ENCODE measurements at regions not wholly inside any gene's neighbourhood (a gene's known extent, or its start where the extent isn't known, plus 50 kb on each side); places are given as distances from the start of the nearest gene placed in this dataset.

DNA sequence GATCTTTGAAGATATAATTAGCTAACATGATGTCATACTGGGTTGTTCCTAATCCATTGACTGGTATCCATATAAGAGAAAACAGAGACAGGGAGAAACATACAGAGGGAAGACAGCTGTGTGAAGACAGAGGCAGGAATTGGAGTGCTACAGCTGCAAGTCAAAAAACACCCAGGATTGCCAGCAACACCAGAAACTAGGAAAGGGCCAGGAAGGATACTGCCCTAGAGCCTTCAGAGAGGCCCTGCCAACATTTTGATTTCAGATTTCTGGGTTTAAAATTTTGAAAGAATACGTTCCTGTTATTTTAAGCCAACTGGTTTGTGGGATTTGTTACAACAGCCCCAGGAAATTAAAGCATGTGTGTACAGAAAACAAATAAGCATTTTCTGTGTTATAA, 473.7 kb upstream of the FLRT2 start:
- Histone ChIP-seq H3K27ac (replicated peaks) (no peak overlapping the region), H3K27me3 (ENCODE audit: insufficient read depth, poor library complexity, severe bottlenecking) (no peaks in the 10 kb centered on the region), H3K4me3 (replicated peaks; ENCODE audit: insufficient read depth, low read length) (no peak overlapping the region)
- TF ChIP-seq, protein P1, sequence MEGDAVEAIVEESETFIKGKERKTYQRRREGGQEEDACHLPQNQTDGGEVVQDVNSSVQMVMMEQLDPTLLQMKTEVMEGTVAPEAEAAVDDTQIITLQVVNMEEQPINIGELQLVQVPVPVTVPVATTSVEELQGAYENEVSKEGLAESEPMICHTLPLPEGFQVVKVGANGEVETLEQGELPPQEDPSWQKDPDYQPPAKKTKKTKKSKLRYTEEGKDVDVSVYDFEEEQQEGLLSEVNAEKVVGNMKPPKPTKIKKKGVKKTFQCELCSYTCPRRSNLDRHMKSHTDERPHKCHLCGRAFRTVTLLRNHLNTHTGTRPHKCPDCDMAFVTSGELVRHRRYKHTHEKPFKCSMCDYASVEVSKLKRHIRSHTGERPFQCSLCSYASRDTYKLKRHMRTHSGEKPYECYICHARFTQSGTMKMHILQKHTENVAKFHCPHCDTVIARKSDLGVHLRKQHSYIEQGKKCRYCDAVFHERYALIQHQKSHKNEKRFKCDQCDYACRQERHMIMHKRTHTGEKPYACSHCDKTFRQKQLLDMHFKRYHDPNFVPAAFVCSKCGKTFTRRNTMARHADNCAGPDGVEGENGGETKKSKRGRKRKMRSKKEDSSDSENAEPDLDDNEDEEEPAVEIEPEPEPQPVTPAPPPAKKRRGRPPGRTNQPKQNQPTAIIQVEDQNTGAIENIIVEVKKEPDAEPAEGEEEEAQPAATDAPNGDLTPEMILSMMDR (IDR thresholded peaks at IDR 0.05; ENCODE audit: insufficient read depth, low read length) = no peak
- TF ChIP-seq SPI1 (IDR thresholded peaks at IDR 0.05; ENCODE audit: borderline replicate concordance, low read depth) (no peak), GABPA (IDR thresholded peaks at IDR 0.05; ENCODE audit: low read depth) (no peak), POLR2AphosphoS5 (IDR thresholded peaks at IDR 0.05; ENCODE audit: low read depth) (no peak)
- TF ChIP-seq, protein P2, sequence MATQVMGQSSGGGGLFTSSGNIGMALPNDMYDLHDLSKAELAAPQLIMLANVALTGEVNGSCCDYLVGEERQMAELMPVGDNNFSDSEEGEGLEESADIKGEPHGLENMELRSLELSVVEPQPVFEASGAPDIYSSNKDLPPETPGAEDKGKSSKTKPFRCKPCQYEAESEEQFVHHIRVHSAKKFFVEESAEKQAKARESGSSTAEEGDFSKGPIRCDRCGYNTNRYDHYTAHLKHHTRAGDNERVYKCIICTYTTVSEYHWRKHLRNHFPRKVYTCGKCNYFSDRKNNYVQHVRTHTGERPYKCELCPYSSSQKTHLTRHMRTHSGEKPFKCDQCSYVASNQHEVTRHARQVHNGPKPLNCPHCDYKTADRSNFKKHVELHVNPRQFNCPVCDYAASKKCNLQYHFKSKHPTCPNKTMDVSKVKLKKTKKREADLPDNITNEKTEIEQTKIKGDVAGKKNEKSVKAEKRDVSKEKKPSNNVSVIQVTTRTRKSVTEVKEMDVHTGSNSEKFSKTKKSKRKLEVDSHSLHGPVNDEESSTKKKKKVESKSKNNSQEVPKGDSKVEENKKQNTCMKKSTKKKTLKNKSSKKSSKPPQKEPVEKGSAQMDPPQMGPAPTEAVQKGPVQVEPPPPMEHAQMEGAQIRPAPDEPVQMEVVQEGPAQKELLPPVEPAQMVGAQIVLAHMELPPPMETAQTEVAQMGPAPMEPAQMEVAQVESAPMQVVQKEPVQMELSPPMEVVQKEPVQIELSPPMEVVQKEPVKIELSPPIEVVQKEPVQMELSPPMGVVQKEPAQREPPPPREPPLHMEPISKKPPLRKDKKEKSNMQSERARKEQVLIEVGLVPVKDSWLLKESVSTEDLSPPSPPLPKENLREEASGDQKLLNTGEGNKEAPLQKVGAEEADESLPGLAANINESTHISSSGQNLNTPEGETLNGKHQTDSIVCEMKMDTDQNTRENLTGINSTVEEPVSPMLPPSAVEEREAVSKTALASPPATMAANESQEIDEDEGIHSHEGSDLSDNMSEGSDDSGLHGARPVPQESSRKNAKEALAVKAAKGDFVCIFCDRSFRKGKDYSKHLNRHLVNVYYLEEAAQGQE (IDR thresholded peaks at IDR 0.05; ENCODE audit: insufficient replicate concordance, low read depth) = no peak
- DNase-seq (ENCODE audit: low read depth in 1 of 2, low spot score in 1 of 2) = no peak

DNA sequence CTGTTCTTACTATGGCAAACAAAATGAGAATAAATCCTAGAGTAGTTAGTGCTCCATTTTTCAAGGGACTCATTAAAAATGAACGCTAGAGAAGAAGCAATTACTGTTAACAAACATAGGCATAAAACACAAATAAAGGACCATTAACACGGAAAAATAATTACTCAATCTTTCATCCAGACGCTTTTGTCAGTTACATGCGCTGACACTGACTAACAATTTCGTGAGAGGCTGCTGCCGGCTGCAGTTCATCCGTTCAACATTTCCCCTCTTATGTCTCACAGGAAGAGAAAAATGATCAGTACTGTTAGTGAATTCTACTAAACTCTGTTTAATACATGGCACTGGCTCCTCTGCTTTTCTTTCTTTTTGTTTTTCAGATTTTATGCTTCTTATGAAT, 472.7 kb upstream of the FLRT2 start:
- TF ChIP-seq, protein P2 (IDR thresholded peaks at IDR 0.05; ENCODE audit: insufficient replicate concordance, low read depth) = no peak
- TF ChIP-seq GABPA (IDR thresholded peaks at IDR 0.05; ENCODE audit: low read depth) (no peak), POLR2AphosphoS5 (IDR thresholded peaks at IDR 0.05; ENCODE audit: low read depth) (no peak), SPI1 (IDR thresholded peaks at IDR 0.05; ENCODE audit: borderline replicate concordance, low read depth) (no peak)
- TF ChIP-seq, protein P1 (IDR thresholded peaks at IDR 0.05; ENCODE audit: insufficient read depth, low read length) = no peak
- H3K27ac ChIP-seq (replicated peaks) = no peak overlapping the region
- H3K4me3 ChIP-seq (replicated peaks; ENCODE audit: insufficient read depth, low read length) = no peak overlapping the region
- H3K27me3 ChIP-seq (ENCODE audit: insufficient read depth, poor library complexity, severe bottlenecking) = no peaks in the 10 kb centered on the region
- no peak for DNase-seq (ENCODE audit: low read depth in 1 of 2, low spot score in 1 of 2)

DNA sequence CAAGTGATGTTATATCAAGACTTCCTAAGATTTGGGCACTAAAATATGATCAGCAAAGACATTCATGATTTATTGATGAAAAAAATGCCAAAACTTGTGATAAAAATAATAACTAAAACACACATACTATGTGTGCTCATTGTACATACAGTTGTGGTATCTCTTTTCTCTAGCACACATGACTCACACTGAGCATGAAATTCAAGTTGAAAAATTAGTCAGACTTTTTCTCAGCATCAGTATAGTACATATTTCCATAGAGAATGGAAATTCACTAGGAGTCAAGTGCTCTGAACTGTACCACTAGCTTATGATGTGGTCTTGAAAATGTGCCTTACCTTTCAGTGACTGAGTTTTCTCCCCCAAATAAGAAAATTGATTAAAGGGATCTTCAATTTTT, 471.8 kb upstream of the FLRT2 start:
- TF ChIP-seq, protein P1 (IDR thresholded peaks at IDR 0.05; ENCODE audit: insufficient read depth, low read length) = no peak
- TF ChIP-seq, protein P2 (IDR thresholded peaks at IDR 0.05; ENCODE audit: insufficient replicate concordance, low read depth) = no peak
- TF ChIP-seq SPI1 (IDR thresholded peaks at IDR 0.05; ENCODE audit: borderline replicate concordance, low read depth) (no peak), POLR2AphosphoS5 (IDR thresholded peaks at IDR 0.05; ENCODE audit: low read depth) (no peak), GABPA (IDR thresholded peaks at IDR 0.05; ENCODE audit: low read depth) (no peak)
- no peak for DNase-seq (ENCODE audit: low read depth in 1 of 2, low spot score in 1 of 2)
- no peaks in the 10 kb centered on the region for H3K27me3 ChIP-seq (ENCODE audit: insufficient read depth, poor library complexity, severe bottlenecking)
- H3K27ac ChIP-seq (replicated peaks) = no peak overlapping the region
- no peak overlapping the region for H3K4me3 ChIP-seq (replicated peaks; ENCODE audit: insufficient read depth, low read length)
